Activated CD8-positive, alpha-beta T cell treated with anti-CD3 and anti-CD28 coated beads, Interleukin-2, amount 10 ng/mL, durations not matched to agents 7 days and 5 days (primary cell): ENCODE measurements at regions not wholly inside any gene's neighbourhood (a gene's known extent, or its start where the extent isn't known, plus 50 kb on each side); places are given as distances from the start of the nearest gene placed in this dataset.

Source experiments
- ATAC-seq: fragments of 150-1000 bp; cut with Tn5 transposase; one replicate; pipeline ENCODE4 v1.10.0; 2021; ENCODE audit warnings: moderate library complexity
- CTCF ChIA-PET: fragments of 350-600 bp; sonication (Branson Sonifier 250); formaldehyde crosslinking; loops from one replicate; lab custom pipeline; 2021; ENCODE audit warnings: antibody characterized with exemption; lab: Charles Lee
- POLR2A ChIA-PET: fragments of 350-600 bp; sonication (Branson Sonifier 250); formaldehyde crosslinking; loops from one replicate; lab custom pipeline; 2021; ENCODE audit warnings: antibody characterized with exemption; lab: Charles Lee
- DNase-seq: peaks from one replicate; pipeline ENCODE4 v3.0.0-alpha.2; 2020
- H3K27ac Mint-ChIP-seq: one replicate; pipeline ENCODE4 v1.8.0; 2021; ENCODE audit warnings: mild to moderate bottlenecking, mixed read lengths
- H3K27me3 Mint-ChIP-seq: one replicate; pipeline ENCODE4 v1.8.0; 2021; ENCODE audit warnings: low read depth, mixed read lengths
- H3K36me3 Mint-ChIP-seq: one replicate; pipeline ENCODE4 v1.8.0; 2021; ENCODE audit warnings: low read depth, mixed read lengths
- H3K4me1 Mint-ChIP-seq: one replicate; pipeline ENCODE4 v1.8.0; 2021; ENCODE audit warnings: low read depth, mixed read lengths
- H3K4me3 Mint-ChIP-seq: one replicate; pipeline ENCODE4 v1.8.0; 2021; ENCODE audit warnings: mild to moderate bottlenecking, mixed read lengths
- H3K9me3 Mint-ChIP-seq: one replicate; pipeline ENCODE4 v1.8.0; 2022; ENCODE audit warnings: mixed read lengths; ENCODE audit not compliant: insufficient read depth

GRCh38 chr1:221013691-221014660 is 134.7 kb downstream of the HLX start:
- DNase-seq (no peak), ATAC-seq (no peak)
- no peaks in the 10 kb centered on the region for H3K36me3 Mint-ChIP-seq
- H3K27me3 Mint-ChIP-seq: no peaks in the 10 kb centered on the region
- no peak overlapping the region for H3K4me3 Mint-ChIP-seq
- CTCF ChIA-PET: no interaction called here
- POLR2A ChIA-PET: no interaction called here
- no peak overlapping the region for H3K27ac Mint-ChIP-seq
- no peaks in the 10 kb centered on the region for H3K9me3 Mint-ChIP-seq
- no peaks in the 10 kb centered on the region for H3K4me1 Mint-ChIP-seq

- H3K36me3 Mint-ChIP-seq: no peaks in the 10 kb centered on the region
- DNase-seq (no peak), ATAC-seq (no peak)
- H3K27me3 Mint-ChIP-seq: no peaks in the 10 kb centered on the region
- no peak overlapping the region for H3K4me3 Mint-ChIP-seq
- CTCF ChIA-PET: no interaction called here
- H3K9me3 Mint-ChIP-seq: no peaks in the 10 kb centered on the region
- POLR2A ChIA-PET: interaction anchor here (0.6 kb wide), 1 partner anchor 54 kb away, joined by 3 read pairs; no protein-coding TSS in a partner anchor
- no peak overlapping the region for H3K27ac Mint-ChIP-seq
- no peaks in the 10 kb centered on the region for H3K4me1 Mint-ChIP-seq
Observed at GRCh38 chr1:221015159-221015790, 136.0 kb downstream of the HLX start.

- POLR2A ChIA-PET: no interaction called here
- no peak for DNase-seq
- Mint-ChIP-seq H3K36me3 (no peaks in the 10 kb centered on the region), H3K27me3 (no peaks in the 10 kb centered on the region), H3K4me3 (no peak overlapping the region), H3K9me3 (no peaks in the 10 kb centered on the region), H3K27ac (no peak overlapping the region), H3K4me1 (no peaks in the 10 kb centered on the region)
- CTCF ChIA-PET: no interaction called here
- no peak for ATAC-seq
Observed at GRCh38 chr1:221016751-221017150, 137.5 kb downstream of the HLX start.

- POLR2A ChIA-PET: no interaction called here
- ATAC-seq: no peak
- CTCF ChIA-PET: no interaction called here
Observed at GRCh38 chr1:221018414-221018813, 139.2 kb downstream of the HLX start.

GRCh38 chr1:221022331-221022730 is 143.1 kb downstream of the HLX start:
- Mint-ChIP-seq H3K27me3 (no peaks in the 10 kb centered on the region), H3K4me1 (no peaks in the 10 kb centered on the region), H3K27ac (no peak overlapping the region), H3K9me3 (no peaks in the 10 kb centered on the region), H3K4me3 (no peak overlapping the region), H3K36me3 (no peaks in the 10 kb centered on the region)
- ChIA-PET CTCF (no interaction called here), POLR2A (no interaction called here)
- ATAC-seq: no peak
- no peak for DNase-seq

More at GRCh38 chr1:221018414-221018813, 139.2 kb downstream of the HLX start:
- H3K36me3 Mint-ChIP-seq: no peaks in the 10 kb centered on the region
- no peaks in the 10 kb centered on the region for H3K4me1 Mint-ChIP-seq
- no peak overlapping the region for H3K27ac Mint-ChIP-seq
- DNase-seq: no peak
- H3K27me3 Mint-ChIP-seq: no peaks in the 10 kb centered on the region
- H3K9me3 Mint-ChIP-seq: no peaks in the 10 kb centered on the region
- H3K4me3 Mint-ChIP-seq: no peak overlapping the region

GRCh38 chr1:221023482-221023881 is 144.2 kb downstream of the HLX start:
- H3K27me3 Mint-ChIP-seq: no peaks in the 10 kb centered on the region
- no peak for DNase-seq
- ATAC-seq: no peak
- no peaks in the 10 kb centered on the region for H3K4me1 Mint-ChIP-seq
- H3K4me3 Mint-ChIP-seq: no peak overlapping the region
- no peaks in the 10 kb centered on the region for H3K36me3 Mint-ChIP-seq
- ChIA-PET POLR2A (no interaction called here), CTCF (no interaction called here)
- H3K27ac Mint-ChIP-seq: no peak overlapping the region
- no peaks in the 10 kb centered on the region for H3K9me3 Mint-ChIP-seq

- H3K9me3 Mint-ChIP-seq: no peaks in the 10 kb centered on the region
- no peak overlapping the region for H3K4me3 Mint-ChIP-seq
- CTCF ChIA-PET: no interaction called here
- H3K4me1 Mint-ChIP-seq: no peaks in the 10 kb centered on the region
- DNase-seq (no peak), ATAC-seq (no peak)
- POLR2A ChIA-PET: no interaction called here
- no peaks in the 10 kb centered on the region for H3K36me3 Mint-ChIP-seq
- H3K27ac Mint-ChIP-seq: no peak overlapping the region
- H3K27me3 Mint-ChIP-seq: no peaks in the 10 kb centered on the region
Observed at GRCh38 chr1:221025501-221025900, 146.3 kb downstream of the HLX start.

- Mint-ChIP-seq H3K27ac (no peak overlapping the region), H3K36me3 (no peaks in the 10 kb centered on the region), H3K9me3 (no peaks in the 10 kb centered on the region), H3K4me1 (no peaks in the 10 kb centered on the region), H3K4me3 (no peak overlapping the region), H3K27me3 (no peaks in the 10 kb centered on the region)
- no peak for ATAC-seq
- ChIA-PET POLR2A (no interaction called here), CTCF (no interaction called here)
- no peak for DNase-seq
Observed at GRCh38 chr1:221025956-221026355, 146.7 kb downstream of the HLX start.

- ATAC-seq: no peak
Observed at GRCh38 chr1:221029981-221030649, 150.9 kb downstream of the HLX start.

GRCh38 chr1:221030990-221031389 is 151.7 kb downstream of the HLX start:
- POLR2A ChIA-PET: no interaction called here
- Mint-ChIP-seq H3K27ac (no peak overlapping the region), H3K36me3 (no peaks in the 10 kb centered on the region), H3K9me3 (no peaks in the 10 kb centered on the region), H3K4me1 (no peaks in the 10 kb centered on the region), H3K27me3 (peaks cover 2% of the 10 kb centered on the region), H3K4me3 (no peak overlapping the region)
- ATAC-seq: no peak
- CTCF ChIA-PET: no interaction called here
- DNase-seq: no peak

More at GRCh38 chr1:221029981-221030649, 150.9 kb downstream of the HLX start:
- no peak for DNase-seq
- H3K9me3 Mint-ChIP-seq: no peaks in the 10 kb centered on the region
- H3K4me3 Mint-ChIP-seq: no peak overlapping the region
- H3K4me1 Mint-ChIP-seq: no peaks in the 10 kb centered on the region
- peaks cover 2% of the 10 kb centered on the region for H3K27me3 Mint-ChIP-seq
- H3K27ac Mint-ChIP-seq: no peak overlapping the region
- ChIA-PET CTCF (no interaction called here), POLR2A (no interaction called here)
- no peaks in the 10 kb centered on the region for H3K36me3 Mint-ChIP-seq

- Mint-ChIP-seq H3K9me3 (no peaks in the 10 kb centered on the region), H3K27me3 (peaks cover 2% of the 10 kb centered on the region), H3K27ac (no peak overlapping the region), H3K4me3 (no peak overlapping the region), H3K4me1 (no peaks in the 10 kb centered on the region), H3K36me3 (no peaks in the 10 kb centered on the region)
- ATAC-seq (no peak), DNase-seq (no peak)
- ChIA-PET POLR2A (no interaction called here), CTCF (no interaction called here)
Observed at GRCh38 chr1:221031458-221032203, 152.4 kb downstream of the HLX start.
